Upper lobe of left lung (tissue), 4 donors: ENCODE measurements at regions not wholly inside any gene's neighbourhood (a gene's known extent, or its start where the extent isn't known, plus 50 kb on each side); places are given as distances from the start of the nearest gene placed in this dataset.

Source experiments
- CTCF ChIP-seq, 6 experiments: fragments of 450-650 bp in 4 of 6; fragments of 200-600 bp in 2 of 6; sonication (generic) in 2 of 6; IDR thresholded peaks; one replicate each; pipeline ENCODE4 v1.5.1; 2016 to 2019; ENCODE audit warnings: antibody characterized with exemption in 6 of 6
- POLR2A ChIP-seq, 4 donors: fragments of 450-650 bp; IDR thresholded peaks; one replicate each; pipeline ENCODE4 v1.5.1; 2016 to 2017; ENCODE audit warnings: antibody characterized with exemption in 4 of 4, mild to moderate bottlenecking in 2 of 4

GRCh38 chr4:3853388-3854035, 87.3 kb downstream of the ADRA2C start:
- TF ChIP-seq CTCF (IDR thresholded peaks at IDR 0.05) (no peak), POLR2A (IDR thresholded peaks at IDR 0.05) (no peak)
